Osteocyte (in vitro differentiated cells): ENCODE measurements at regions not wholly inside any gene's neighbourhood (a gene's known extent, or its start where the extent isn't known, plus 50 kb on each side); places are given as distances from the start of the nearest gene placed in this dataset.

Experiments used
- DNase-seq: peaks from one replicate; pipeline ENCODE4 v3.0.0; 2021; ENCODE audit warnings: mixed read lengths; ENCODE audit not compliant: unreplicated experiment; ENCODE audit errors: extremely low spot score
- H3K27ac Mint-ChIP-seq: one replicate; pipeline ENCODE4 v1.8.0; 2021; ENCODE audit warnings: mild to moderate bottlenecking, mixed read lengths; ENCODE audit not compliant: unreplicated experiment
- H3K27me3 Mint-ChIP-seq: one replicate; pipeline ENCODE4 v1.8.0; 2021; ENCODE audit warnings: mixed read lengths; ENCODE audit not compliant: unreplicated experiment
- H3K36me3 Mint-ChIP-seq: one replicate; pipeline ENCODE4 v1.8.0; 2021; ENCODE audit warnings: mixed read lengths; ENCODE audit not compliant: unreplicated experiment
- H3K4me1 Mint-ChIP-seq: one replicate; pipeline ENCODE4 v1.8.0; 2021; ENCODE audit warnings: mixed read lengths; ENCODE audit not compliant: unreplicated experiment
- H3K4me3 Mint-ChIP-seq: one replicate; pipeline ENCODE4 v1.8.0; 2021; ENCODE audit warnings: mild to moderate bottlenecking, moderate library complexity, mixed read lengths; ENCODE audit not compliant: unreplicated experiment
- H3K9me3 Mint-ChIP-seq: one replicate; pipeline ENCODE4 v1.8.0; 2021; ENCODE audit warnings: mixed read lengths; ENCODE audit not compliant: unreplicated experiment
- TF ChIP-seq, protein P1 (sequence below): fragments of 200-600 bp; sonication (generic); IDR thresholded peaks from 2 replicates; pipeline ENCODE4 v1.5.0; 2021; ENCODE audit warnings: antibody characterized with exemption, mild to moderate bottlenecking, moderate library complexity

DNA sequence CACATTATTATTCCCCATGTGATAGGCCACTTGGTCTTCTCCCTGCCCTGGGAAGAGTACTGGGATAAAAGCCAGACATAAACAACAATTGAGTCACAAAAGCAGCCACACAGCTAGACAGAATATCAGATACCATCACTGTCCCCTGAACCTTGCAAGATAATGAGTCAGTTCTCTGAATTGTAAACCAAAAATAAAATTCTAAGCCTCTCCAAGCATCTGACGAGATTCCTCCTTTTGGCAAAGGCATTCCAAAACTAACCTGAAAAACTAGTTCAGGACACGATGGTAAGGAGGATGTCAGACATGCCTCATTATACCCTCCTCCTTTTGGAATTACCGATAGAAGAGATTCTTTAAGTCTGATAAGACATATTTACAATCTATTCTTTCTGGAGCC is 450.7 kb downstream of the HTR7 start:
- peaks cover 3% of the 10 kb centered on the region for H3K4me1 Mint-ChIP-seq
- H3K27me3 Mint-ChIP-seq: peaks cover 2% of the 10 kb centered on the region
- H3K27ac Mint-ChIP-seq: no peak overlapping the region
- DNase-seq: no peak
- TF ChIP-seq, protein P1, sequence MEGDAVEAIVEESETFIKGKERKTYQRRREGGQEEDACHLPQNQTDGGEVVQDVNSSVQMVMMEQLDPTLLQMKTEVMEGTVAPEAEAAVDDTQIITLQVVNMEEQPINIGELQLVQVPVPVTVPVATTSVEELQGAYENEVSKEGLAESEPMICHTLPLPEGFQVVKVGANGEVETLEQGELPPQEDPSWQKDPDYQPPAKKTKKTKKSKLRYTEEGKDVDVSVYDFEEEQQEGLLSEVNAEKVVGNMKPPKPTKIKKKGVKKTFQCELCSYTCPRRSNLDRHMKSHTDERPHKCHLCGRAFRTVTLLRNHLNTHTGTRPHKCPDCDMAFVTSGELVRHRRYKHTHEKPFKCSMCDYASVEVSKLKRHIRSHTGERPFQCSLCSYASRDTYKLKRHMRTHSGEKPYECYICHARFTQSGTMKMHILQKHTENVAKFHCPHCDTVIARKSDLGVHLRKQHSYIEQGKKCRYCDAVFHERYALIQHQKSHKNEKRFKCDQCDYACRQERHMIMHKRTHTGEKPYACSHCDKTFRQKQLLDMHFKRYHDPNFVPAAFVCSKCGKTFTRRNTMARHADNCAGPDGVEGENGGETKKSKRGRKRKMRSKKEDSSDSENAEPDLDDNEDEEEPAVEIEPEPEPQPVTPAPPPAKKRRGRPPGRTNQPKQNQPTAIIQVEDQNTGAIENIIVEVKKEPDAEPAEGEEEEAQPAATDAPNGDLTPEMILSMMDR: no peak
- H3K4me3 Mint-ChIP-seq: no peak overlapping the region
- no peaks in the 10 kb centered on the region for H3K36me3 Mint-ChIP-seq
- H3K9me3 Mint-ChIP-seq: peaks cover 3% of the 10 kb centered on the region

DNA sequence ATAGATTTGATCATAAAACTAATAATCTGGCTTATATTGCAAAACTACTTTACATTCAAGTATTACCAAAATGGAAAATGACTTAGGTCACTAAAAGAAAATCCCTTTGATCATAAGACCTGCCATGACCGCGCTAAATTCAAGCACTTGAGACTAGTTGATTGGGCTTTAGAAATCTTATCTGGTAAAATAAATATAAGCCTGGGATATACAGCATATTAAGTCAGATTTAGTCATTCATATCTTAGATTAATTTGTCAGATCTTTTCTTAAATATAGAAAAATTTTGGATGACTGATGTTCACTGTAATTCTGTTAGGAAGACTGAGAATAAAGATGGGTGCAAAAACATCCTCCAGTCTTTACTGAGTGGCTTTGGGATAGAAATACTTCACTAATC is 450.0 kb downstream of the HTR7 start:
- Mint-ChIP-seq H3K4me1 (peaks cover 8% of the 10 kb centered on the region), H3K27ac (no peak overlapping the region), H3K27me3 (peaks cover 2% of the 10 kb centered on the region), H3K9me3 (peaks cover 3% of the 10 kb centered on the region), H3K4me3 (no peak overlapping the region), H3K36me3 (no peaks in the 10 kb centered on the region)
- TF ChIP-seq, protein P1: no peak
- DNase-seq: no peak

DNA sequence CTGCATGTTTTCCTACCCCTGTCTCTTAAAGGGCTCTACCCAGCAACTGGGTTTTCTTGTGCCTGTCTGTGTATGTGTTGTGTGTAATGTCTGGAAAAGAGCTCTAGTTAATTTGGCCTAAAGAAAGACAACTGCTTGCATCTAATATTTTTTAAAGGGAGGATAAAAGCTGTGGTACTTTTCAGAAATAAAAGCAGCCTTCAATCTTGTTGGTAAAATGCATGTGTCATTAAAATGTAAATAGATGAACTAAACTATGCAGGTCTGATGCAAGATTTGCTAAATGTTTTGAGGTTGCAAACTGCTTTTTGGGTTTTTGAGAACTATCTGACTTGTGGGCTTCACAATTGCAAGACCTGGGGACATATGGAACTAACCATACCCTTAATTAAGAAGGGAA is 445.3 kb downstream of the HTR7 start:
- Mint-ChIP-seq H3K27me3 (no peaks in the 10 kb centered on the region), H3K27ac (no peak overlapping the region), H3K9me3 (peaks cover 3% of the 10 kb centered on the region), H3K4me3 (no peak overlapping the region), H3K4me1 (peaks cover 17% of the 10 kb centered on the region), H3K36me3 (no peaks in the 10 kb centered on the region)
- TF ChIP-seq, protein P1: no peak
- no peak for DNase-seq

DNA sequence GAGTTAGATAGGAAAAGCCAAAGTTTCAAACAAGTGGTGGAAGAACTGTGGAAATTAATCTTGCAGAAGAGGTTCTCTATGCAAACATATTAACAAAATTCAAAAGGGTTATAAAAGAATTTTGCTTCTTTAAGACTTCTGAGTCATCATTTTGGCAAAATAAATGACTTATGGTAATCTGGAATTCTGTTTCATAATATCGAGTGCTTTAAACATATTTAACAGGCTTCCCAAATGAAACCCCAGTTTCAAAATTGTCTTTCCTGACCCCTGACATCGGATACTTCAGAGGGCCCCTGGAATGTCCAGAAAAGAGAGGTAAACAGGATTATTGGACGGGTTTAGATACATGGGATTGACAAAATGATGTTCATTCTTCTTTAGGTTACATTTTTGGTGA is 444.6 kb downstream of the HTR7 start:
- H3K27me3 Mint-ChIP-seq: no peaks in the 10 kb centered on the region
- no peak overlapping the region for H3K4me3 Mint-ChIP-seq
- H3K27ac Mint-ChIP-seq: no peak overlapping the region
- H3K4me1 Mint-ChIP-seq: peaks cover 17% of the 10 kb centered on the region
- no peak for DNase-seq
- TF ChIP-seq, protein P1: no peak
- no peaks in the 10 kb centered on the region for H3K36me3 Mint-ChIP-seq
- H3K9me3 Mint-ChIP-seq: peaks cover 3% of the 10 kb centered on the region

GRCh38 chr10:90414926-90415325 is 442.9 kb downstream of the HTR7 start:
- TF ChIP-seq, protein P1: no peak
- Mint-ChIP-seq H3K4me1 (peaks cover 21% of the 10 kb centered on the region), H3K27me3 (no peaks in the 10 kb centered on the region), H3K4me3 (no peak overlapping the region), H3K36me3 (no peaks in the 10 kb centered on the region), H3K27ac (no peak overlapping the region), H3K9me3 (peaks cover 3% of the 10 kb centered on the region)
- DNase-seq: no peak
